WTC11 (cell line): ENCODE measurements at regions not wholly inside any gene's neighbourhood (a gene's known extent, or its start where the extent isn't known, plus 50 kb on each side); places are given as distances from the start of the nearest gene placed in this dataset.

Source experiments
- ATAC-seq: fragments of 200-7000 bp; cut with Tn5 transposase; 2 replicates; pipeline ENCODE4 v1.10.0; 2021; ENCODE audit warnings: mild to moderate bottlenecking, moderate library complexity
- CTCF ChIA-PET: fragments of 300-600 bp; sonication (Branson Sonifier 250); formaldehyde crosslinking; loops from one replicate; lab custom pipeline; 2021; ENCODE audit warnings: antibody characterized with exemption; lab: Charles Lee
- POLR2A ChIA-PET: fragments of 350-600 bp; sonication (Branson Sonifier 250); formaldehyde crosslinking; loops from one replicate; lab custom pipeline; 2021; ENCODE audit warnings: antibody characterized with exemption; lab: Charles Lee
- DNase-seq: peaks from one replicate; pipeline ENCODE4 v3.0.0; 2021; ENCODE audit warnings: low spot score
- H3K27ac Mint-ChIP-seq: 2 replicates; pipeline ENCODE4 v1.8.0; 2021; ENCODE audit warnings: mixed read lengths
- H3K27me3 Mint-ChIP-seq: 2 replicates; pipeline ENCODE4 v1.8.0; 2021; ENCODE audit warnings: low read depth, mild to moderate bottlenecking, moderate library complexity, mixed read lengths
- H3K36me3 Mint-ChIP-seq: 2 replicates; pipeline ENCODE4 v1.8.0; 2021; ENCODE audit warnings: mixed read lengths
- H3K4me1 Mint-ChIP-seq: 2 replicates; pipeline ENCODE4 v1.8.0; 2022; ENCODE audit warnings: mixed read lengths
- H3K4me3 Mint-ChIP-seq: 2 replicates; pipeline ENCODE4 v1.8.0; 2021; ENCODE audit warnings: mild to moderate bottlenecking, moderate library complexity, mixed read lengths
- H3K9me3 Mint-ChIP-seq: 2 replicates; pipeline ENCODE4 v1.8.0; 2021; ENCODE audit warnings: mixed read lengths
- CREM ChIP-seq: sonication (generic); formaldehyde crosslinking; IDR thresholded peaks from 2 replicates; pipeline ENCODE4 v1.8.1; 2022; ENCODE audit warnings: mild to moderate bottlenecking, missing genetic modification reagents, moderate library complexity
- GTF2I ChIP-seq: fragments of 250-450 bp; sonication (Bioruptor Pico); conservative IDR thresholded peaks from 2 replicates; pipeline ENCODE4 v1.4.0; 2021; ENCODE audit warnings: mild to moderate bottlenecking
- JAZF1 ChIP-seq: fragments of 250-450 bp; sonication (Bioruptor Pico); IDR thresholded peaks from 2 replicates; pipeline ENCODE4 v1.9.0; 2021; ENCODE audit warnings: moderate library complexity, mild to moderate bottlenecking, inconsistent platforms
- NFYB ChIP-seq: sonication (generic); formaldehyde crosslinking; conservative IDR thresholded peaks from 2 replicates; pipeline ENCODE4 v1.8.0; 2022; ENCODE audit warnings: low read depth, missing genetic modification reagents
- NR2C2 ChIP-seq: sonication (generic); formaldehyde crosslinking; IDR thresholded peaks from 2 replicates; pipeline ENCODE4 v1.8.0; 2022; ENCODE audit warnings: mild to moderate bottlenecking, missing genetic modification reagents
- ZBTB21 ChIP-seq: sonication (generic); formaldehyde crosslinking; IDR thresholded peaks from 2 replicates; pipeline ENCODE4 v1.8.1; 2023; ENCODE audit warnings: mild to moderate bottlenecking, missing genetic modification reagents, borderline replicate concordance
- ZNF232 ChIP-seq: sonication (generic); formaldehyde crosslinking; IDR thresholded peaks from 2 replicates; pipeline ENCODE4 v1.8.0; 2022; ENCODE audit warnings: mild to moderate bottlenecking, missing genetic modification reagents
- ZNF396 ChIP-seq: fragments of 250-450 bp; sonication (Bioruptor Pico); IDR thresholded peaks from 2 replicates; pipeline ENCODE4 v1.8.0; 2021; ENCODE audit warnings: mild to moderate bottlenecking, moderate library complexity, borderline replicate concordance
- ZNF423 ChIP-seq: fragments of 250-450 bp; sonication (Bioruptor Pico); IDR thresholded peaks from 2 replicates; pipeline ENCODE4 v2.1.2; 2022; ENCODE audit warnings: mild to moderate bottlenecking, moderate library complexity
- TF ChIP-seq, protein P1 (sequence below): sonication (generic); formaldehyde crosslinking; IDR thresholded peaks from 2 replicates; pipeline ENCODE4 v1.8.0; 2022; ENCODE audit warnings: mild to moderate bottlenecking, missing genetic modification reagents
- TF ChIP-seq, protein P2 (sequence below): fragments of 250-450 bp; sonication (Bioruptor Pico); IDR thresholded peaks from 2 replicates; pipeline ENCODE4 v1.8.0; 2021; ENCODE audit warnings: mild to moderate bottlenecking
- TF ChIP-seq, protein P3 (sequence below): sonication (generic); formaldehyde crosslinking; IDR thresholded peaks from 2 replicates; pipeline ENCODE4 v1.8.1; 2023; ENCODE audit warnings: mild to moderate bottlenecking, missing genetic modification reagents
- TF ChIP-seq, protein P4 (sequence below): fragments of 250-450 bp; sonication (Bioruptor Pico); IDR thresholded peaks from 2 replicates; pipeline ENCODE4 v1.9.0; 2021; ENCODE audit warnings: mild to moderate bottlenecking
- TF ChIP-seq, protein P5 (sequence below): fragments of 250-450 bp; sonication (Bioruptor Pico); IDR thresholded peaks from 2 replicates; pipeline ENCODE4 v2.1.2; 2022; ENCODE audit warnings: mild to moderate bottlenecking, moderate library complexity
- TF ChIP-seq, protein P6 (sequence below): sonication (generic); formaldehyde crosslinking; IDR thresholded peaks from 2 replicates; pipeline ENCODE4 v1.8.0; 2022; ENCODE audit warnings: missing genetic modification reagents

DNA sequence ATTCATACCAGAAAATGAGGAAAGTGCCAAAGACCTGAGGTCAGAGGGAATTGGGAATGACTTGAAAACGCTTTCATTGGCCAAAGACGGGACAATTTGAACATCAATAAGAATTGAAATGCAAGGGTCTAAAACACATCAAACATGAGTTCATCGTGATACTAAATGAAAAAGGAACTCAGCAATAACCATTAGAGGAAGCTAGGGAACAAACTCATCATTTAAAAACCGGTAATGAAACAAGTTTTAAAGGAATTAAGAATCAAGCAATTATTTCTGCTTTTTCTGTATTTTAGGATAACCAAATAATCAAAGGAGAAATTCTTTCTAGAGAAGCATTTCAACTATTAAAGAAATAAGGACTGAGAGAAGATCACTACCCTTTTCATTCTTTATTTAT lies 303.1 kb downstream of the ARHGAP12 start:
- no peak for DNase-seq
- TF ChIP-seq, protein P1, sequence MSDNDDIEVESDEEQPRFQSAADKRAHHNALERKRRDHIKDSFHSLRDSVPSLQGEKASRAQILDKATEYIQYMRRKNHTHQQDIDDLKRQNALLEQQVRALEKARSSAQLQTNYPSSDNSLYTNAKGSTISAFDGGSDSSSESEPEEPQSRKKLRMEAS = no peak
- TF ChIP-seq NFYB = no peak
- TF ChIP-seq, protein P2, sequence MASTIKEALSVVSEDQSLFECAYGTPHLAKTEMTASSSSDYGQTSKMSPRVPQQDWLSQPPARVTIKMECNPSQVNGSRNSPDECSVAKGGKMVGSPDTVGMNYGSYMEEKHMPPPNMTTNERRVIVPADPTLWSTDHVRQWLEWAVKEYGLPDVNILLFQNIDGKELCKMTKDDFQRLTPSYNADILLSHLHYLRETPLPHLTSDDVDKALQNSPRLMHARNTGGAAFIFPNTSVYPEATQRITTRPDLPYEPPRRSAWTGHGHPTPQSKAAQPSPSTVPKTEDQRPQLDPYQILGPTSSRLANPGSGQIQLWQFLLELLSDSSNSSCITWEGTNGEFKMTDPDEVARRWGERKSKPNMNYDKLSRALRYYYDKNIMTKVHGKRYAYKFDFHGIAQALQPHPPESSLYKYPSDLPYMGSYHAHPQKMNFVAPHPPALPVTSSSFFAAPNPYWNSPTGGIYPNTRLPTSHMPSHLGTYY = no peak
- TF ChIP-seq ZNF423 (CRISPR knock-in tag) = no peak
- no peak overlapping the region for H3K27ac Mint-ChIP-seq
- no peak for ATAC-seq
- peaks cover 5% of the 10 kb centered on the region for H3K4me1 Mint-ChIP-seq
- no peak overlapping the region for H3K4me3 Mint-ChIP-seq
- ChIA-PET POLR2A (no interaction called here), CTCF (no interaction called here)
- H3K9me3 Mint-ChIP-seq = peaks cover 50% of the 10 kb centered on the region
- peaks cover 4% of the 10 kb centered on the region; the same call in 1 of the 2 replicates for H3K27me3 Mint-ChIP-seq
- peaks cover 35% of the 10 kb centered on the region for H3K36me3 Mint-ChIP-seq

DNA sequence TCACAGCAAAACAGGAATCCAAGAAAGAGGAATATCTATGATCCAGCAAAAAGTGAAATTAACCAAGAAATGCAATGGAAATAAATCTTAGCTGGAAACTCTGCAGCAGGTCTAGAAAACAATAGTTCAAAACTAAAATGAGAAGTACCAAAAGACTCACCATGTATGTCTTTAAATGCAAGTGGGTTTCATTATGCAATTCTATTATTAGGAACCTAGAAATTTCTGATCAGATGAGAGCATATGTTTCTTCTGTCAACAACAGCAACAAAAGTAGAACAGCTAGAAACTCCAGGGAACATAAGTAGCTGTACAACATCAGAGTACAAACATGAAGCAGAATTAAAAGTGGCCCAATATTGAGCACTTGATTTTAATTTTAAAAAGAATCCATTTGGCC lies 304.0 kb downstream of the ARHGAP12 start:
- TF ChIP-seq CREM (no peak), JAZF1 (CRISPR knock-in tag) (no peak), ZNF423 (CRISPR knock-in tag) (no peak), ZNF232 (CRISPR knock-in tag) (no peak), ZBTB21 (no peak), NR2C2 (CRISPR knock-in tag) (no peak), GTF2I (no peak)
- TF ChIP-seq, protein P3, sequence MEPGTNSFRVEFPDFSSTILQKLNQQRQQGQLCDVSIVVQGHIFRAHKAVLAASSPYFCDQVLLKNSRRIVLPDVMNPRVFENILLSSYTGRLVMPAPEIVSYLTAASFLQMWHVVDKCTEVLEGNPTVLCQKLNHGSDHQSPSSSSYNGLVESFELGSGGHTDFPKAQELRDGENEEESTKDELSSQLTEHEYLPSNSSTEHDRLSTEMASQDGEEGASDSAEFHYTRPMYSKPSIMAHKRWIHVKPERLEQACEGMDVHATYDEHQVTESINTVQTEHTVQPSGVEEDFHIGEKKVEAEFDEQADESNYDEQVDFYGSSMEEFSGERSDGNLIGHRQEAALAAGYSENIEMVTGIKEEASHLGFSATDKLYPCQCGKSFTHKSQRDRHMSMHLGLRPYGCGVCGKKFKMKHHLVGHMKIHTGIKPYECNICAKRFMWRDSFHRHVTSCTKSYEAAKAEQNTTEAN = no peak
- TF ChIP-seq, protein P4, sequence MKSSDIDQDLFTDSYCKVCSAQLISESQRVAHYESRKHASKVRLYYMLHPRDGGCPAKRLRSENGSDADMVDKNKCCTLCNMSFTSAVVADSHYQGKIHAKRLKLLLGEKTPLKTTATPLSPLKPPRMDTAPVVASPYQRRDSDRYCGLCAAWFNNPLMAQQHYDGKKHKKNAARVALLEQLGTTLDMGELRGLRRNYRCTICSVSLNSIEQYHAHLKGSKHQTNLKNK (CRISPR knock-in tag) = no peak
- TF ChIP-seq, protein P5, sequence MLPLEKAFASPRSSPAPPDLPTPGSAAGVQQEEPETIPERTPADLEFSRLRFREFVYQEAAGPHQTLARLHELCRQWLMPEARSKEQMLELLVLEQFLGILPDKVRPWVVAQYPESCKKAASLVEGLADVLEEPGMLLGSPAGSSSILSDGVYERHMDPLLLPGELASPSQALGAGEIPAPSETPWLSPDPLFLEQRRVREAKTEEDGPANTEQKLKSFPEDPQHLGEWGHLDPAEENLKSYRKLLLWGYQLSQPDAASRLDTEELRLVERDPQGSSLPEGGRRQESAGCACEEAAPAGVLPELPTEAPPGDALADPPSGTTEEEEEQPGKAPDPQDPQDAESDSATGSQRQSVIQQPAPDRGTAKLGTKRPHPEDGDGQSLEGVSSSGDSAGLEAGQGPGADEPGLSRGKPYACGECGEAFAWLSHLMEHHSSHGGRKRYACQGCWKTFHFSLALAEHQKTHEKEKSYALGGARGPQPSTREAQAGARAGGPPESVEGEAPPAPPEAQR (CRISPR knock-in tag) = no peak
- TF ChIP-seq, protein P6, sequence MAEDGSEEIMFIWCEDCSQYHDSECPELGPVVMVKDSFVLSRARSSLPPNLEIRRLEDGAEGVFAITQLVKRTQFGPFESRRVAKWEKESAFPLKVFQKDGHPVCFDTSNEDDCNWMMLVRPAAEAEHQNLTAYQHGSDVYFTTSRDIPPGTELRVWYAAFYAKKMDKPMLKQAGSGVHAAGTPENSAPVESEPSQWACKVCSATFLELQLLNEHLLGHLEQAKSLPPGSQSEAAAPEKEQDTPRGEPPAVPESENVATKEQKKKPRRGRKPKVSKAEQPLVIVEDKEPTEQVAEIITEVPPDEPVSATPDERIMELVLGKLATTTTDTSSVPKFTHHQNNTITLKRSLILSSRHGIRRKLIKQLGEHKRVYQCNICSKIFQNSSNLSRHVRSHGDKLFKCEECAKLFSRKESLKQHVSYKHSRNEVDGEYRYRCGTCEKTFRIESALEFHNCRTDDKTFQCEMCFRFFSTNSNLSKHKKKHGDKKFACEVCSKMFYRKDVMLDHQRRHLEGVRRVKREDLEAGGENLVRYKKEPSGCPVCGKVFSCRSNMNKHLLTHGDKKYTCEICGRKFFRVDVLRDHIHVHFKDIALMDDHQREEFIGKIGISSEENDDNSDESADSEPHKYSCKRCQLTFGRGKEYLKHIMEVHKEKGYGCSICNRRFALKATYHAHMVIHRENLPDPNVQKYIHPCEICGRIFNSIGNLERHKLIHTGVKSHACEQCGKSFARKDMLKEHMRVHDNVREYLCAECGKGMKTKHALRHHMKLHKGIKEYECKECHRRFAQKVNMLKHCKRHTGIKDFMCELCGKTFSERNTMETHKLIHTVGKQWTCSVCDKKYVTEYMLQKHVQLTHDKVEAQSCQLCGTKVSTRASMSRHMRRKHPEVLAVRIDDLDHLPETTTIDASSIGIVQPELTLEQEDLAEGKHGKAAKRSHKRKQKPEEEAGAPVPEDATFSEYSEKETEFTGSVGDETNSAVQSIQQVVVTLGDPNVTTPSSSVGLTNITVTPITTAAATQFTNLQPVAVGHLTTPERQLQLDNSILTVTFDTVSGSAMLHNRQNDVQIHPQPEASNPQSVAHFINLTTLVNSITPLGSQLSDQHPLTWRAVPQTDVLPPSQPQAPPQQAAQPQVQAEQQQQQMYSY (CRISPR knock-in tag) = no peak
- H3K27ac Mint-ChIP-seq = no peak overlapping the region
- CTCF ChIA-PET = interaction anchor here (0.9 kb wide), 1 partner anchor 134 kb away, joined by 3 read pairs; no protein-coding TSS in a partner anchor
- peaks cover 10% of the 10 kb centered on the region for H3K4me1 Mint-ChIP-seq
- ATAC-seq (no peak), DNase-seq (no peak)
- H3K36me3 Mint-ChIP-seq = peaks cover 35% of the 10 kb centered on the region
- peaks cover 45% of the 10 kb centered on the region for H3K9me3 Mint-ChIP-seq
- no peak overlapping the region for H3K4me3 Mint-ChIP-seq
- H3K27me3 Mint-ChIP-seq = peaks cover 4% of the 10 kb centered on the region; the same call in 1 of the 2 replicates
- POLR2A ChIA-PET = no interaction called here

DNA sequence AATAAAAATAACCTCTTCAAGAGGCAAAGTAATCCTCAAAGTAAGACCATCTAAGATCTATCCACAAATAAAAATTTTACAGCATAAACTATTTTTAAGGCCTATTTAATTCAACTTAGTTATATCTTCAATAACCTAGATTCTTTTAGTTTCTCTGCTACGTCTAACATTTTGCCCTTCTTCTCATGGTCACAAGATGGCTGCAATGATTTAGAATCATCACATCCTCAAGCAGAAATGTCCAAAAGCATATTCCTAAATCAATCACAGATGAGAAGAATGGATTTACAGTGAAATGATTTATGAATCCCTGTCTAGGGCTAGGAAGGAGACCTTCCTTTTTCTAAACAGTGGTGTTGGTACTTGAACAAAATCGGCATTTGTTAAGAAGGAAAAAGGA lies 304.7 kb downstream of the ARHGAP12 start:
- Mint-ChIP-seq H3K27me3 (peaks cover 4% of the 10 kb centered on the region; the same call in 1 of the 2 replicates), H3K36me3 (peaks cover 35% of the 10 kb centered on the region), H3K9me3 (peaks cover 44% of the 10 kb centered on the region), H3K27ac (no peak overlapping the region), H3K4me1 (peaks cover 11% of the 10 kb centered on the region)
- TF ChIP-seq ZNF396 = no peak
- TF ChIP-seq, all 79 proteins: peak for 0
- H3K4me3 Mint-ChIP-seq = no peak overlapping the region
- POLR2A ChIA-PET = no interaction called here
- ATAC-seq (no peak), DNase-seq (no peak)
- CTCF ChIA-PET = no interaction called here
